Suppressor macrophage treated with lipopolysaccharide for 1 hour (primary cell): ENCODE measurements at regions not wholly inside any gene's neighbourhood (a gene's known extent, or its start where the extent isn't known, plus 50 kb on each side); places are given as distances from the start of the nearest gene placed in this dataset.
A peak's percentile ranks its signal among the peaks of the same experiment; 100 is the strongest.

Experiments
- DNase-seq, 3 donors: peaks; one replicate each; pipeline ENCODE4 v3.0.0-alpha.2; 2020 to 2022

DNA sequence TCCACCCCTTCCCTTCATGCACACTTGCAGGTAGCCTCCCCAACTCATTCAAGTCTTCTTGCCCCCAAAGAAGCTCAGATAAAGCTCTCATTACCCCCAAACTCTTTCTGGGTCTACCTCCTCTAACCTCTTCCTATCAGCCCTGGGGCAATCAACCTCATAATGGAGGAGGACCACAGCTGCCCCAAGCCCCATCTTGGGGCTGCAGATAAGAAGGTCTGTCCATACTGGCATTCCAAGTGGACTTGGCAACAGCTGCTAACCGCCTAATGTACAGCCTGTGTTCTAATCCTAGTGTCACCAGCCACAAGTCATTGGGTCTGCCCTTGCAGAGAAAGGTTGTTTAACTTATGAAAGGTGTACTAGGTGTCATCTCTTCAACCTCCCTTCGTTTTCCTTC is 107.4 kb upstream of the ADGRF1 start:
- DNase-seq = no peak

DNA sequence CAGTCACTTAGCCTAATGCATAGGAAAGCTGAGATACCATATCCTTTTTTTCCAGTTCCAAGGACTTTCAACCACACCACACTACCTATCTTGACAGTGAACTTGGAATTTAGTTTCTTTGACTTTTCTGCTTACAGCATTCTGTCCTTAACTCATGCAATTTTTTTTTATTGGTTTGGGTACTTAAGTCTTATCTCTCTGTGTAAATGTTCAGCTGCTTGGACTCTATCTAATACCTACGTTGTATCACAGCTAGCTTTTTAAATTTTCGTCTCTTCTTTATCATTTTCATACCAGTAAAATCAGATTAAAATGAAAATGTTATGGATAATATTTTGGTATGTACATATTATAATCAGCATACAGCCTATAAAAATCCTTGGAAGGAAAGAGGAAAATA is 106.9 kb upstream of the ADGRF1 start:
- no peak for DNase-seq

DNA sequence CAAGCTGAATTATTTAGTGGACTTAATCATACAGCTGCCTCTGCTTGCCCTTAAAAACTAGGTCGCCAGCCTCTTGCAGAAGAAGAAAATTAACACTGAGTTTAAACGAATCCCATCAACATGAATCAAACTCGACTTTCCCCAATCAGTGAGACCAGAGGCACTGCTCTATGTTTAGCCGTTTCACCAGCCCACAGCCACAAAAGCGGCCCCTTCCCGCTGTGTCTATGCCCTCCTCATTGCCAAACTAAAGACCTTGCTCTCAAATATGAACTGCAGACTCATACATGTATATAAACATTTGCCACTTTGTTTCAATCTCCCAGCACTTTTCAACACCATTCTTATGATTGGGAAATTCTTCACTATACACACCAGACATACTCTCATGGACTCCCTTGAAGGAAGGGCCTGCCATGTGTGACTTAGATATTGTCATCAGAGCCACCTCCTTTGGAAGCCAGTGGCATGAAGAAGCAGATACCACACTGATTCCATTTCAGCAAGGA is 105.8 kb upstream of the ADGRF1 start:
- no peak for DNase-seq

DNA sequence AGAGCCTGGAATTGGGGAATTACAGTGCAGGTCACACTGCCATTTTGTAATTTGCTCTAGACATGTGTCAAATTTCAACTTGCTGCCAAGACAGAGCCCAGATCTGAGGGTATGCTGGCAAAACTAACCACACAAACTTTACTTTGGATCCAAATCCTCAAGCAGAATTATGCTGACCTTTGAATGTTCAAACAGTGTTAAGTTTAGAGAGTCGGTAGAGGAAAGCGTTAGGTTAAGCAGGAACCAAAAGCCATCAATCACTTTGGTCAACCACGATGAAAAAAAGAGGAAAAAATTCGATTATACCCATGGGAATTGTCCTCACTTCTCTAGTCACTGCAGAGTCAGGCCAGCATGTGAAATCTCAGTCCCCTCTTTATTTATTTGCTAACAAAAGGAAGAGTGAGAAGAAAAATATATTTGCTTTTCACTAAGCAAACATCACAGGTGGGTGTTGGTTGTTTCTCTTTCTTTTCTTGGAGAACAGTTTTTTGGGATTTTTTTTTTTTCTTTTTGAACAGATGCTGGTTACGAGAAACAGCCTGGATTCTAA is 105.1 kb upstream of the ADGRF1 start:
- no peak for DNase-seq

DNA sequence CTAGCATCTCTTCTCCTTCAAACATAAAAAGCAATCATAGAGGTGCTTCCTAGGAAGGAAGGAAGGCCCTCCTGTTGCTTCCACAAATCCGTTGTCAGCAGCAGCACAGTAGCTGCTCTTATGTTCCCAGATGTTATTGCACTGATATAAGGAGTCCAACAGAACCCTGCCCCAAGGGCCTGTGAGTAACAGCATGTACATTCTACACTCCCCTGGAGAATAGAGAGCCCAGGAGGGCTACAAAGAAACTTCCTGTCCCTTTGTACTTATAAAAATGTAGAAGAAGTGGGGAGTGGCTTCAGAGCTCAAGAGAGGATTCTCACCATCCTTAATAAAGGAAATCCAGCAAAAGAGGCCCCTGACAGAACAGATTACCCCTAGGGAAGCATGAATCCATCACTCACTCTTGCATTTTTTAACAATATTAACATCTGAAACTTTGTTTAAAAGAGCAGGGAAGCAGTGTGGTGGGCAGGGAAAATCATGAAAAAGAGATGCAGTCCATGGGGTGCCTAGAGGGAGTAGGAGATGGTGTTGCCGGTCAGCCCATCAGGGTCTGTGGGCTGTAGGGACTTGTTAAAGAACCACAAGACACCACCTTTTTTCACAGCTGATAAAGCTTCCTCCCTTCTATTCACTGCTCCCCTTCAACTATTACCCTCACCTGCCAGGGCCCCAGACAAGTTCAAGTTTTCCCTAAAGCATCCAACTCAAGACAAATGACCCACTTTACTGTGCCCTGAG is 104.5 kb upstream of the ADGRF1 start:
- DNase-seq = no peak

DNA sequence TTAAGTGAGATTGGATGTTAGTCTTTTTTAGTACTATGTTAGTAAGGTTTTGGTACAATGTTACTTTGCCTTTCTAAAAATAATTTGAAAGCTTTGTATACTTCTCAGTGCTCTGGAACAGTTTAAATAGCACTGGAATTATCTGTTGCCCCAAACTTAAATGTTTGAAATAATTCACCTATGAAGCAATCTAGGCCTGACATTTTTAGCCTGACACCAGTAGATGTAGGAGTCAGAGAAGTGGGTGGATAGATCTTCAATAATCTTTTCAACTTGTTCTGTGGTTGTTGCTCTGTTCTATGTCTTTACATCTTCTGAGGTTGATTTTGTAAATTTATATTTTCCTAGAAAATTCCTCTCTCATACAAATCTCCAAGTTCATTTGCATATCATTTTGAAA is 103.1 kb upstream of the ADGRF1 start:
- peak in 2 of 3 donors; percentile 49 to 55 for DNase-seq

DNA sequence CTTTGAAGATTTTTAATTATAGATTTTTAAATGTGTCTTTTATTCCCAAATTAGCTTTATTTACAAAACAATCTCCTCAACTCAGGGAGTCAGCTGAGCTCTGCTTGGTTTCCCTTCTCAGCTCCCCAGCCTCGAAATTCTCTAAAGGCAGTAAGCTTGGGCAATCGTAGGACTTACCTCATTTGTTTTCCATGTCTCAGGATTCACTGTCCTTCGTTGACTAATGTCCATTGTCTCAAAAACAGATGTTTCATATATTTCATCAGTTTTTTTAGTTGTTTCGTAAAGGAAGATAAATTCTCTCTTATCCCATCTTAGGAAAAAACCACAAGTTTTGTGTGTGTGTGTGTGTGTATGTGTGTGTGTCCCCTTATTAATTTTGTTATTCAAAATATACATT is 102.2 kb upstream of the ADGRF1 start:
- peak; percentile 73 to 90 (median 84) for DNase-seq

DNA sequence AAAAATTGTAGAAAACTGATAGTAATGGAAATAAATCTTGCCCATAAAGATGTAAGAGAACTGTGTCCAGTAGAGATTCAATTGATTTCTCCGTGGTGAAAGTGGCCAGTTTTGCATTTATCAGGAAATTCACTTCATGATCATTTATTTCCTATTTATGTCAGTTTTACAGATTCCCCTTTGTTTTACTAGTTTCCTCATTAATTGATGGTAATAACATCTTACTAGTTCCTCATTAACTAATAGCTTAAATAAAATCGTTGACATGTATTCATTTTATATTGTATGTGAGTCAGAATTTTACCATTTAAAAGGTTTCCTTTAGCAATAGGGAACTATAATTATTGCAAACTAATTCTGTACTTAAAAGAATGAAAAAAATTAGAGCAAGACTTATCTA is 99.8 kb upstream of the ADGRF1 start:
- DNase-seq = no peak

DNA sequence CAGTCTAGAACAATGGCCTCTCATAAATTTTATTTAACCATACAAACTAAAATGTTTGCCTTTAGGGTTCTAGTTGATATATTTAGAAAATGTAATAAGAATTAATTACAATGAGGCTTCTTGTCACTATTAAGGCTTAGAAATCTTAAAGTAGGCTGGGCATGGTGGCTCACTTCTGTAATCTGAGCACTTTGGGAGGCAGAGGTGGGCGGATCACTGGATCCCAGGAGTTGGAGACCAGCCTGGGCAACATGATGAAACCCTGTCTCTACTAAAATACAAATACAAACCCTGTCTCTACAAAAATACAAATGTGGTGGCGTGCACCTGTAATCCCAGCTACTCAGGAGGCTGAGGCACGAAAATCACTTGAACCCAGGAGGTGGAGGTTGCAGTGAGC is 99.0 kb upstream of the ADGRF1 start:
- peak in 1 of 3 donors; percentile 42 for DNase-seq

DNA sequence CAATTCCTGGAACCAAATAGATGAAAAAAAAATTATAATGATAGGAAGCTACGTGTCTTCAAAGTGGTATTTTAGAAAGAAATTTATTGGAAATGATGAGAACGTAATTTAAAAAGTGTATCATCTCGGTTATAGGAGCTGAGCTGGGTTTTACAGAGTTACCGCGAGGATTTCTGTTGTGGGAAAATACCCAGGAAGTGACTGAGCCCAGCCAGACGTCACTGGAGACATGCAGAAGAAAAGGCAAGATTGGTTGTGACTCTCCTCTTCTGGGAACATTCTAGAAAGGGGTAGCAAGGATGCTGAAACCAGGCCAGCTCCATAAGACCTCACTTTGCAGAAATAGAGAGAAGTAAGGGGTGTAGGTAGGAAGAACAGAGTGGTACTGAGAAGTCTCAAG is 95.9 kb upstream of the ADGRF1 start:
- peak; percentile 68 to 89 (median 76) for DNase-seq

DNA sequence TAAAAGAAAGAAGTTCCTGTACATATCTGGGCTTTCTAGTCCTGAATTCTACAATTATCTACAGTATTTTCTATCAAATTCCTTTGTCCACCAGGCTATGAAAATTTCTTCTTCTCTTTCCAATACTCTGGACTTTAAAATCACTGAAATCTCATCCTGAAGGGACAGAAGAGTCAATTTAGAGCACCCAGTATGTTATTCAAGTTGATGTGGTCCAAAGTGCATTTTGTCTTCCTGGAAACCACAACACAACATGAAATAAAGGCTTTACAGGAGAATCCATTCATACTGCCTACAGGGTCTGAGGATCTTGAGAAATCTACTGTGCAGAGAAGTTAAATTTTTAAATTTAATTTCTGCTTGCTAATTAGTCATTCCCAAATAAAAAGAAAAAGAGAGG is 94.9 kb upstream of the ADGRF1 start:
- DNase-seq = no peak

DNA sequence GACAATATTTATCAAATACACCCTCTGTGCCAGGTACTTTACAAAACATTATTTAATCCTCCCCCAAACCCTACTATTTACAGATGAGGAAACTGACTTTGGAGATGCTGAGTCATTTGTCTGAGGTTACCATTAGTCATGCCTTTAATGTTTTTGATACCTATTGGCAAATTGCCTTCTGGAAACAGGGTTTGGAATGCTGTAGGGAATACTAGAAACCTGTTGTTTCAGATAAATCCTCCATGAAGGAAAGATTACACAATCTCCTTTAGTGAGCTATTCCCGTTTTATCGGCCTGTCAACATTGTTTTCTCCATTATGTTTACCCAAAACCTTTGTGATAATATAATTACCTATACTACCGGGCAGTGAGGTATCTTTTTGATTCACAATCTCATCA is 93.6 kb upstream of the ADGRF1 start:
- peak; percentile 47 to 68 (median 62) for DNase-seq

DNA sequence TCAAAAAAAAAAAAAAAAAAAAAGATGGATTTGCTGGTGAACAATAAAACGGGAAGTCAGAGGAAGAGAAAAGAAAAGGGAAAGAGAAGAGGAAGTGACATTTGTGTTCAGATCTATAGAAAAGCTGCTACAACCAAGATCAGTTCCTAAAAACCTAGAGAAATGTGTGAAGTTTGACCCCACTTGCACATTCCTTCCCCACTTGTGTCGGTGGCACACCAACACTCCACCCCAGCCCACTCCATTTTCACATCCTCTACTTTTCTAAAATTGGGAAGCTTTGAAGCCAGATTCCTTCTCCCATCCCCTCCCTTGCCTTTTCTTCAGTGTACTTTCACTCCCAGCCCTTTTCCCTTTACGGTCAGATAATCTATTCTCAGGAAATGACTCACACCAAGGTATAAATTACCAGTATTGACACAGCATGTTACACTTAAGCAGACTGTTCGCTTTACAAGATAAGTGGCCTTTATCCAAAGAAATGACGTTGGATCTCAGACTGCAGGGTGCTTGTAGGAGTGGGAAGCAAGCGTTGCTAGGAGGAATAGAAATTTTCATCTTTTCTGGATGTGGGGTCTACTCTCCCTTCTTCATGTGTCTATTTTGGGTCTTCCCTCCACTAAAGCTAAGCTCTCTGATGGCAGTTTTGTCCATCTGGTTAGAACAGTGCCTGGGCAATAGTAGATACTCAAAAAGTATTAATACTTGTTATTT is 92.5 kb upstream of the ADGRF1 start:
- peak; percentile 35 to 75 (median 64) for DNase-seq

DNA sequence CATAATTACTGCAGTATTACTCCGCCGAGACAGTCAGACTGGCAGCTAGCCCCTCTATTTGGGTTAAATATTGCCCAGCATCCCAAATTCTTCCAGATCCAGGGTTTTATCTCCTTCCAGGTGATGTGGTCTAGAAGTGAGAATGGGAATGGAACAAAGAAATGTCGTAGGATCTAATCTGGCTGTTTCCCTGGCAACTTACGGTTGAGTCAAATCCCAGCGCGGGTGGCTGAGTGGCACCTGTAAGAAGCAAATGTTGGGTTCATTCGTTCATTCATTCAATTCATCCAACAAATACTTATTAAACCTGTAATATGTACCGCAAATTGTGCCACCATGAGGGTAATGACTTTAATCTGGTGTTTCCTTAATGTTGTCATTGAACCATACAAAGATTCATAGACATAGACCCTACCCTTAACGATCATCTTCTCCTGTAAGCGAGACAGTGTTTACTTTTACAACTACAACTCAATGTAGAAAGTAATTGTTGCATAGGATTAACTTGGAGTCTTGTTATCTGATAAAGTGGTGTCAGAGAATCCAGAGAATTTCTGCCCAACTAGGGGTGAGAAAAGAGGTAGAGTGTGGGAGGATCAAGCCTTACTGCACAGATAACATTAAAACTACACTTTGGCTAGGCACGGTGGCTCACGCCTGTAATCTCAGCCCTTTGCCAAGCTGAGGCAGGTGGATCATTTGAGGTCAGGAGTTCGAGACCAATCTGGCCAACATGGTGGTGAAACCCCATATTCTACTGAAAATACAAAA is 91.3 kb upstream of the ADGRF1 start:
- no peak for DNase-seq

DNA sequence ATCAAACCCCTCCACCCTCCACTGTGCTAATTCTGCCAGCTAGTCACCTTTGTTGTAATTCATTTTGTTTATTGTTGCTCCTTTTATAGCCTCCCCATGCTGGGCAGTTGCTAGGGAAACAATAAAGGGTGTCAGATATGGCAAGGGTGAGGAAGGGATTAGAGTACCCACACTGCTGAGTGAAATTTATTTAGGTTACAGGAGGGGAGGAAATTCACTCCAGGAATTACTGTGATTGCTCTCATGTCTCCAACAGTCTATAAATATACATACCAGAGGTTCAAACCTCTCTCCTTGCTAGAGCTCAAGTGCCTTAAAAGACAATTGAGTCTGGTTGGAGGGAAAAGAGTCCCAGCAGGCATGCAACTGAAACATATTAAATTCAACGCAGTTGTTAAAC is 90.6 kb upstream of the ADGRF1 start:
- no peak for DNase-seq

DNA sequence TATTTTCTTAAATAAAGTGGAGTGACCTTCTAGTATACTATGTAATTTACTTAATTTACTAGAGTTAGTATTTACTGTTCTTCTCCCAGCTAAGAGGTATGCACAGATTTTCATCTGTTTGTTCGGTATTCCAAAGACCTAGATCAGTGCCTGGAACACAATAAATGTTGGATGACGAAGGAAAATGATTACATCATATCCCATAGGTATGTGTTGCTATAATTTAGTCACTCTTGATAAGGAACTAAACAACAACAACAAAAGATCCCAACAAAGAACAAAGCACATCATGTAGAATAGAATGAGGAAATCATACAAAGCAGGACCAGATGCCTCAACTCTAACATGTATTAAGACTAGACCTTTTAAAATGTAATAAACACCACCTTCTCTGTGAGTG is 89.6 kb upstream of the ADGRF1 start:
- no peak for DNase-seq

DNA sequence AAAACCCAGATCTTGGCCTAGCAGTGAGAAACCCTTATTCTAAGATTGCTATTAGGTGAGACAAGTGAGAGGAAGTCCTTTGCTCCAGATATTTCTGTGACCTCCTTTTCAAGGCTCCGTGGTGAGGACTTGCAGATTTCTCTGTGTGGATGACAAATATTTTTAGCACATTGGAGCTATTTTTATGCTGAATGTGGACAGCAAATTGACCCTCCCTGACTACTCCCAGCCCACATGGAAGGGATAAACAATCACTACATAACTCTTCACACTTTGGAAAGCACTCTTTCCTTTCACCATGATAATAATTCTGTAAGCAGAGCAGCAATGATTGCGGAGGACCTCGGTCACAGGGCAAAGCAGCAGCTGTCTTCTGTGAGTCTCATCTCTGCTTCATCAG is 88.0 kb upstream of the ADGRF1 start:
- no peak for DNase-seq

DNA sequence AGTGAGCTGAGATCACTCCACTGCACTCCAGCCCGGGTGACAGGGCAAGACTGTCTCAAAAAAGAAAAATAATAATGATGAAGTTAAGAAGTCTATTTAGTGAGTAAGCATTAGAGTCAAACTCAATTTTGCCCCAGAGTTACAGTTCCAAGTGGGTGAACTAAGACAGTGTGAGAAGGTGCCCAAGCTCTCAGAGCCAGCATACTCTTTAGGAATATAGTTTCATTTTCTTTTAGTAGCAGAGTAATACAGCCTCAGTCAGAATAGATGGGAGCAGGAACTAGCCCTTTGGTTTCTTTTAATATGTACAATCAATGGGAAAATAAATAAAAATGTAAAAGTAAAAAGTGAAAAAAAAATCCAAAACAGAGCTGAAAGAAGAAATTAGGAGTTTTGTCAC is 87.0 kb upstream of the ADGRF1 start:
- no peak for DNase-seq

DNA sequence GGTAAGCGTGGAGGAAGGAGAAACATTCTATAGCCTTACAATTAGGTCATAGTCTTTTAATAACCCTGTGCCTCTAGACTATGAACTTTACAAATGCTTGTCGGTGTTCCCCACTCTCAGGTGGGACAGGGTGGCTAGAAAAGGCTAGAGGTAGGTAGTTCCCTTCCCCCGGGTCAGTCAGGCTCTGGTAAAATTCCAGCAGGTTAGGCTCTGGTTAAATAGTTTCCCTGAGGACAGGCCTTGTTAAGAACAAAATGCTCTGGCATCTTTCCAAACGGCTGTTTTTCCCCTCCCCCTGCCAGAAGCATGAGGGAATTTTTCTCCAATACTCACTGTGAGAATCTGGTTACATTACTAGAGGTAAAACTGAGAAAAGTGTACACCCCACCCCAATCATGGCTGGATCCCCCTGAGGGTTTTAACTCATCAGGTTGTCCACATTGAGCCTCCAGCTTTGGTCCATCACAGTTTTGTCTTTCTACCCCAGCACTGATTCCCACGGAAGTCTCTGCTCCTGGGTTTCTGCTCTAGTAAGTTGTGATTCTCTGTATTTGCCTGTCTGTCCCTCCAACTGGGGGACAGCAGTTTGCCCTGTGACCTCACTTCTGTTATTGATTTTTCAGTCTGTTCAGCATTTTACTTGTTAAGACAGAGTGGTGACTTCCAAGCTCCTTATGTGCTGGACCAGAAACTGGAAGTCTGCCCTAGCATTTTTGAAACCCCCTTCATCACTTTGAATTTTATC is 84.7 kb upstream of the ADGRF1 start:
- no peak for DNase-seq

DNA sequence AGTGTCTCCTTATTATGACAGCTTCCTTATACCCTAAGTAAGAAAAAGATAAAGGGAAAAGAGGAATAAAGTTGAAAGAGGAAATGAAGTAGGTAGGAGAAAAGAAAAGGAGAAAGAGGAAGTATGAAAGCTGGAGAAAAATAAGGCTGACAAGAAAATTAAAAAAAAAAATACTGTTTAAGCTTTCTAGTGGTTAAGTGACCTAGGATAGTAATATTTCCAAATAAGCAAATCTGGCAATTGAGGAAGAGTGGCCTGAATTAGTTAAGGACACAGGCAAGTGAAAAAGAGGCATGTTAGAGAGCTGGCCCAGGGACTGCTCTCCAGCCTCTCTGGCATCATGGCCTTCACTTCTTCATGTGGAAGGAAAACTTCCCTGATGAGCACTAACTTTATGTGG is 76.5 kb upstream of the ADGRF1 start:
- no peak for DNase-seq

DNA sequence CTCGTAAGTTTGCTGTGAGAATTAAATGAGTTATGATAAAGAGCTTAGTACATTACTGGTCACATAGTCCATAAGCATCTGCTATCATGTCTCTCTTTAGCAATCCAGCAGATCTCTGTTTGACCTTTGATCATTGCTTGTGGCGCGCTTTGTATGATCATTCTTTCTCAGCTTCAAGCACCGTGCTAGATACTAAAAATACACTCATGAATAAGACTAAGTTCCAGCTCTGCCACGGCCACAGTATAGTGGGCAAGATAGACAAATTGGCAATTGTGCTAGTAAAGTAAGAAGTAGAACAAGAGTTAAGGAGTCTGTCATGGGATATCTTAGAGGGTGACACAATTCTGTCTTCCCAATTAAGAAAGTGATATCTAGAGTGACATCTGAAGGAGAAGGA is 75.2 kb upstream of the ADGRF1 start:
- no peak for DNase-seq

DNA sequence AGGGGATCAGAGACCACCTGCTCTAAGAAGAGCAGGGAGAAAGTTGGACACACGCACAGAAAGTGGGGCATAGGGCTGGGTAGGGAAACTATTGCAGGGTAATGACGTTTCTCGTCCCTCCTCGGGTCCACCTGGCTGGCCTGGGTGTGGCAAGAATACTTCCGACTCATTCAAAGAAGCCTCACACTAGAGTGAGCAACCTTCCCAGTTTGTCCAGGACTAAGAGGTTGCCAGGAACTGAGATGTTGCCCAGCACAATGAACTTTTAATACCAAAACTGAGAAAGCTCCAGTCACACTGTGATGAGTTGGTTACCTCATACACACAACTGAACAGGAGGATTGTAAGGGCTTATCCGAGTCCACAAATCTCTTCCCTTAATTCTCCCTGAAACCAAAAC is 74.5 kb upstream of the ADGRF1 start:
- DNase-seq = no peak

DNA sequence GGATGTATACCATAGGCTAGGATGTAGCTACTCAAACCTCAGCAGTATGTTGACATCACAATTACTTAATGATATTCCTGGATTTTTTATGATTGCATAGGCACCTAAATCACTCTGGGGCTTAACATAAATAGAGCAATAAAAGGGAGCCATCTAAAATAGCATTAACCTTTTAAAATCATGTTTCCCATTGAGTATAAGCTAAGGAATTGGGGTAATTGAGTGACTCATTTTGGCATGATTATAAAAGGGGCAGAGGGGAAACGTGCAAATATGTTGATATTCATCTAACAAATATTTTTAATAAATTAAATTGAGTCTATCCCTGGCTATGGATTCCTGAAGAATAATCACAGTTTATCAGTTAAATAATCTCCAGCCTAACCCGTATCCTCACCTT is 74.0 kb upstream of the ADGRF1 start:
- no peak for DNase-seq
